Glomerular endothelial cell (primary cell): ENCODE measurements at regions not wholly inside any gene's neighbourhood (a gene's known extent, or its start where the extent isn't known, plus 50 kb on each side); places are given as distances from the start of the nearest gene placed in this dataset.
"Not testable (repeated sequence)": the region's sequence is repeated elsewhere in the genome, so short reads cannot be mapped to it uniquely, and the experiment has no call there.

Experiments
- DNase-seq: peaks from one replicate; pipeline ENCODE4 v3.0.0-alpha.2; 2011; ENCODE audit warnings: low read depth, low spot score; ENCODE audit errors: extremely low read depth

GRCh38 chr16:59392911-59393310 is 658.8 kb upstream of the GOT2 start:
- DNase-seq: no peak

GRCh38 chr16:59391617-59392364 is 657.7 kb upstream of the GOT2 start:
- no peak for DNase-seq

- DNase-seq: no peak
Observed at GRCh38 chr16:59385959-59386358, 651.8 kb upstream of the GOT2 start.

GRCh38 chr16:59385491-59385890 is 651.4 kb upstream of the GOT2 start:
- no peak for DNase-seq

- DNase-seq: no peak
Observed at GRCh38 chr16:59373632-59374031, 639.5 kb upstream of the GOT2 start.

- no peak for DNase-seq
Observed at GRCh38 chr16:59370717-59371116, 636.6 kb upstream of the GOT2 start.

- DNase-seq: no peak
Observed at GRCh38 chr16:59369523-59369922, 635.4 kb upstream of the GOT2 start.

- no peak for DNase-seq
Observed at GRCh38 chr16:59368586-59368985, 634.5 kb upstream of the GOT2 start.

GRCh38 chr16:59356709-59357108 is 622.6 kb upstream of the GOT2 start:
- no peak for DNase-seq

- DNase-seq: no peak
Observed at GRCh38 chr16:59356144-59356543, 622.0 kb upstream of the GOT2 start.

GRCh38 chr16:59355704-59356103 is 621.6 kb upstream of the GOT2 start:
- no peak for DNase-seq

- DNase-seq: no peak
Observed at GRCh38 chr16:59351305-59351903, 617.3 kb upstream of the GOT2 start.

GRCh38 chr16:59350670-59351069 is 616.6 kb upstream of the GOT2 start:
- no peak for DNase-seq

GRCh38 chr16:59342669-59343068 is 608.6 kb upstream of the GOT2 start:
- DNase-seq: no peak

- DNase-seq: no peak
Observed at GRCh38 chr16:59341368-59341767, 607.3 kb upstream of the GOT2 start.

GRCh38 chr16:59339871-59340270 is 605.8 kb upstream of the GOT2 start:
- no peak for DNase-seq

GRCh38 chr16:59336136-59336695 is 602.1 kb upstream of the GOT2 start:
- no peak for DNase-seq

- not testable (repeated sequence) for DNase-seq
Observed at GRCh38 chr16:59331708-59332107, 597.6 kb upstream of the GOT2 start.

- DNase-seq: no peak
Observed at GRCh38 chr16:59330019-59330670, 596.0 kb upstream of the GOT2 start.

- DNase-seq: no peak
Observed at GRCh38 chr16:59328961-59329360, 594.8 kb upstream of the GOT2 start.

- no peak for DNase-seq
Observed at GRCh38 chr16:59327894-59328293, 593.8 kb upstream of the GOT2 start.

- DNase-seq: no peak
Observed at GRCh38 chr16:59326955-59327354, 592.8 kb upstream of the GOT2 start.
